K562 (cell line): ENCODE measurements at regions not wholly inside any gene's neighbourhood (a gene's known extent, or its start where the extent isn't known, plus 50 kb on each side); places are given as distances from the start of the nearest gene placed in this dataset.

ENCODE experiments used
- ATAC-seq: fragments of 200-7000 bp; cut with Tn5 transposase; 3 replicates; pipeline ENCODE4 v1.9.1; 2020; ENCODE audit warnings: moderate library complexity
- BruUV-seq: library from RNA; stranded (reverse); fragments of 400-500 nt; replicated peaks from 2 replicates; lab custom pipeline; 2021; lab: Mats Ljungman, UMichigan
- CTCF ChIA-PET: fragments of 300-600 bp; formaldehyde crosslinking; extraction: SDS; loops from one replicate; lab custom pipeline; 2021; ENCODE audit warnings: low intra/inter-chr PET ratio; lab: Yijun Ruan, JAX
- POLR2A ChIA-PET: fragments of 300-600, 350-650 bp; sonication (Branson Sonifier 250); formaldehyde crosslinking; extraction: SDS; loops from one replicate; lab custom pipeline; 2021; ENCODE audit warnings: antibody characterized with exemption, inconsistent platforms; lab: Yijun Ruan, JAX
- DNase-seq, 4 experiments: peaks; one replicate each; pipeline versions ENCODE4 v3.0.0 to v3.0.0-alpha.2; 2011 to 2018; ENCODE audit warnings: low spot score in 3 of 4, mixed read lengths in 3 of 4; ENCODE audit errors: extremely low read depth in 1 of 4
- FAIRE-seq: peaks from 2 replicates; lab custom pipeline; 2011; peaks lifted over from hg19 to GRCh38; lab: Jason Lieb, UNC
- H2AFZ ChIP-seq: 2 replicates; pipeline ENCODE4 v1.6.0; 2011; ENCODE audit warnings: low read depth, low read length, control low read depth, inconsistent platforms
- H3K27ac ChIP-seq: fragments of 200-600 bp; 3 replicates; pipeline ENCODE4 v1.8.0; 2011; ENCODE audit warnings: low read depth, mild to moderate bottlenecking, control low read depth, inconsistent platforms, low read length, moderate library complexity, mixed read lengths; ENCODE audit errors: extremely low read depth
- H3K27me3 ChIP-seq, 2 experiments: fragments of 300-600 bp in 1 of 2; 2 replicates in 1 of 2; 3 replicates in 1 of 2; pipeline versions ENCODE4 v1.6.0 to v1.8.0; 2011; ENCODE audit warnings: inconsistent platforms in 2 of 2, low read length in 2 of 2, mild to moderate bottlenecking in 1 of 2, mixed read lengths in 1 of 2, moderate library complexity in 1 of 2; ENCODE audit not compliant: control insufficient read depth in 2 of 2, insufficient read depth in 2 of 2
- H3K36me3 ChIP-seq: fragments of 300-600 bp; 3 replicates; pipeline ENCODE4 v1.8.0; 2011; ENCODE audit warnings: mild to moderate bottlenecking, low read length, inconsistent platforms; ENCODE audit not compliant: control insufficient read depth, insufficient read depth
- H3K4me1 ChIP-seq, 2 experiments: fragments of 200-600 bp in 1 of 2; replicated peaks in 1 of 2; 2 replicates in 1 of 2; 3 replicates in 1 of 2; pipeline versions ENCODE4 v1.5.1 to v1.8.0; 2011; ENCODE audit warnings: inconsistent platforms in 2 of 2, low read length in 2 of 2, mild to moderate bottlenecking in 1 of 2, mixed read lengths in 1 of 2, moderate library complexity in 1 of 2; ENCODE audit not compliant: control insufficient read depth in 2 of 2, insufficient read depth in 2 of 2
- H3K4me2 ChIP-seq: 2 replicates; pipeline ENCODE4 v1.6.1; 2011; ENCODE audit warnings: low read length, control low read depth, inconsistent platforms, mixed read lengths; ENCODE audit not compliant: insufficient read depth
- H3K4me3 ChIP-seq: fragments of 200-600 bp; sonication (generic), shearing (Covaris generic); 2 replicates; pipeline ENCODE4 v1.5.1; 2016; ENCODE audit warnings: control low read depth, inconsistent platforms
- H3K79me2 ChIP-seq: fragments of 200-600 bp; 3 replicates; pipeline ENCODE4 v1.8.0; 2011; ENCODE audit warnings: low read length, inconsistent platforms; ENCODE audit not compliant: control insufficient read depth, insufficient read depth
- H3K9ac ChIP-seq, 2 experiments: 2 replicates each; pipeline versions ENCODE4 v1.6.0 to v1.6.1; 2011; ENCODE audit warnings: low read depth in 2 of 2, low read length in 2 of 2, control low read depth in 1 of 2, inconsistent platforms in 1 of 2, mild to moderate bottlenecking in 1 of 2, mixed read lengths in 1 of 2; ENCODE audit not compliant: insufficient read depth in 1 of 2
- H3K9me1 ChIP-seq: one replicate; pipeline ENCODE4 v1.6.0; 2011; ENCODE audit warnings: inconsistent platforms, mild to moderate bottlenecking, low read length, moderate library complexity; ENCODE audit not compliant: control insufficient read depth, insufficient read depth
- H3K9me3 ChIP-seq: replicated peaks from 2 replicates; pipeline ENCODE4 v1.5.1; 2011; ENCODE audit warnings: low read depth, low read length, inconsistent platforms; ENCODE audit not compliant: control insufficient read depth, insufficient read depth
- H4K20me1 ChIP-seq: replicated peaks from 2 replicates; pipeline ENCODE4 v1.6.1; 2011; ENCODE audit warnings: low read length, inconsistent platforms, mixed read lengths; ENCODE audit not compliant: control insufficient read depth, insufficient read depth
- ADNP ChIP-seq: fragments of 200-800 bp; sonication (Bioruptor generic); IDR thresholded peaks from 2 replicates; pipeline ENCODE4 v1.6.1; 2016; ENCODE audit warnings: missing genetic modification characterization, missing compliant biosample characterization
- COPS2 ChIP-seq: fragments of 450-650 bp; conservative IDR thresholded peaks from 2 replicates; pipeline ENCODE4 v1.6.1; 2016; ENCODE audit warnings: mild to moderate bottlenecking, moderate library complexity
- HDAC3 ChIP-seq: fragments of 450-650 bp; IDR thresholded peaks from 2 replicates; pipeline ENCODE4 v1.6.1; 2018; ENCODE audit warnings: borderline replicate concordance, mild to moderate bottlenecking, moderate library complexity; ENCODE audit not compliant: partially characterized antibody
- HLTF ChIP-seq: fragments of 450-650 bp; IDR thresholded peaks from 2 replicates; pipeline ENCODE4 v1.6.1; 2016
- SOX6 ChIP-seq: fragments of 450-650 bp; IDR thresholded peaks from 2 replicates; pipeline ENCODE4 v1.6.1; 2014; ENCODE audit warnings: mild to moderate bottlenecking
- THRA ChIP-seq: fragments of 450-650 bp; IDR thresholded peaks from 2 replicates; pipeline ENCODE4 v1.6.1; 2017; ENCODE audit warnings: mild to moderate bottlenecking, moderate library complexity
- TSHZ1 ChIP-seq: fragments of 250-450 bp; sonication (Bioruptor Pico); IDR thresholded peaks from 2 replicates; pipeline ENCODE4 v1.4.0; 2020; ENCODE audit warnings: mild to moderate bottlenecking, moderate library complexity
- ZBTB2 ChIP-seq: fragments of 450-650 bp; IDR thresholded peaks from 2 replicates; pipeline ENCODE4 v1.6.1; 2016; ENCODE audit warnings: antibody characterized with exemption
- WGBS: fragments of 100-300 bp; shearing (Covaris generic); methylation state at CpG from one replicate; pipeline ENCODE4 v1.1.6; 2016; ENCODE audit warnings: low coverage, mixed read lengths; ENCODE audit not compliant: insufficient coverage; ENCODE audit errors: missing lambda C conversion rate; 5-methylcytosine and 5-hydroxymethylcytosine counted together
- in situ Hi-C: fragments of 300-500 bp; cut with MboI; formaldehyde crosslinking; loops from 4 replicates; pipeline ENCODE4 v1.15.0; 2018; ENCODE audit warnings: inconsistent platforms, mixed read lengths
- intact Hi-C: fragments of 100-400 bp; cut with micrococcal nuclease; formaldehyde crosslinking; loops from 2 replicates; pipeline ENCODE4 v1.14.2; 2022

- no peaks in the 10 kb centered on the region for H3K27me3 ChIP-seq
These were observed 81.9 kb downstream of the KCNJ18 start for GRCh38 chr17:21774263-21774662.

More at GRCh38 chr17:21774263-21774662, 81.9 kb downstream of the KCNJ18 start:
- ATAC-seq (no peak), FAIRE-seq (no peak), DNase-seq (no peak)
- no TSS peak for BruUV-seq
- H3K27ac ChIP-seq: no peak overlapping the region
- H3K79me2 ChIP-seq: no peaks in the 10 kb centered on the region
- no peaks in the 10 kb centered on the region for H3K9me1 ChIP-seq
- H4K20me1 ChIP-seq: no peaks in the 10 kb centered on the region
- no peak overlapping the region for H3K4me2 ChIP-seq
- 14% methylated on average over 2 of the region's 7 CpGs for WGBS
- no peak overlapping the region for H3K4me3 ChIP-seq
- H2AFZ ChIP-seq: no peak overlapping the region
- no peaks in the 10 kb centered on the region for H3K9me3 ChIP-seq
- H3K36me3 ChIP-seq: no peaks in the 10 kb centered on the region
- CTCF ChIA-PET: no interaction called here
- in situ Hi-C loops (no loop called here), intact Hi-C loops (no loop called here)
- H3K9ac ChIP-seq: no peak overlapping the region
- peaks cover 0 to 6% of the 10 kb centered on the region in 2 experiments; a peak in 1 of 5 replicates for H3K4me1 ChIP-seq
- no peak for TF ChIP-seq HDAC3
- TF ChIP-seq COPS2: no peak
- TF ChIP-seq ADNP (tag): no peak
- no peak for TF ChIP-seq SOX6
- no peak for TF ChIP-seq HLTF
- TF ChIP-seq ZBTB2: no peak
- TF ChIP-seq TSHZ1 (CRISPR knock-in tag): no peak
- TF ChIP-seq THRA: no peak
- POLR2A ChIA-PET: no interaction called here
